ENCODE measurements at regions not wholly inside any gene's neighbourhood (a gene's known extent, or its start where the extent isn't known, plus 50 kb on each side); places are given as distances from the start of the nearest gene placed in this dataset.
"Not testable (repeated sequence)": the region's sequence is repeated elsewhere in the genome, so short reads cannot be mapped to it uniquely, and the experiment has no call there.

DNA sequence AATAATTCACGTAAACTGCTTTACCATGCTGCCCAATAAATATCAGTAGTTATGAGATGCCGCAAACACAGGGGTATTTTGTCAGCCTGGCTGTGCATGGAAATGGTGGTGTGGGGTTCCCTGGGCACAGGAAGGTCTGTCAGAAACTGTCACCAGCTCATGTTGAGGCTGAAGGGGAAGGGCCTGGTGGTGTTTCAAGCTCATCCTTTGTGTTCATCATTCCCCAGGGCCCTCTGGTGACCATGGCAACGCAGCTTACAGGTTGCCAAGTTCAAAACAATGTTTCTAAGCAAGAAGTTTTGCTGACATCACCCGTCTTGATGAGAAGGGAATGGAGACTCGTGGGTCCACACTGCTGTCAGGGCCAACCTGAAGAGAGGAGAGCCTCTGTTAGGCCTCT lies 348.9 kb upstream of the C16orf82 start:
- Histone ChIP-seq H3K27ac (ENCODE audit: control insufficient read depth, insufficient read depth, low read length) (no peak overlapping the region), H4K20me1 (ENCODE audit: control insufficient read depth, extremely low read depth, insufficient read depth, low read length) (no peaks in the 10 kb centered on the region), H2AFZ (ENCODE audit: control insufficient read depth, low read length) (no peak overlapping the region), H3K4me3 (ENCODE audit: control insufficient read depth in 2 of 3, extremely low read depth in 1 of 3, insufficient read depth in 2 of 3, low read depth in 1 of 3, low read length in 3 of 3) (no peak overlapping the region), H3K36me3 (ENCODE audit: control insufficient read depth in 2 of 2, extremely low read depth in 1 of 2, insufficient read depth in 2 of 2, low read length in 2 of 2) (no peaks in the 10 kb centered on the region), H3K9me1 (ENCODE audit: control insufficient read depth, extremely low read depth, insufficient read depth, low read length) (no peaks in the 10 kb centered on the region), H3K9ac (ENCODE audit: control insufficient read depth, extremely low read depth, insufficient read depth, low read length) (no peak overlapping the region), H3K4me2 (ENCODE audit: control insufficient read depth, extremely low read depth, insufficient read depth, low read depth, low read length) (no peak overlapping the region), H3K4me1 (ENCODE audit: control insufficient read depth, extremely low read depth, insufficient read depth, low read length) (no peaks in the 10 kb centered on the region), H3K9me3 (ENCODE audit: control insufficient read depth, low read depth, low read length) (peaks cover 7% of the 10 kb centered on the region), H3K27me3 (ENCODE audit: control insufficient read depth, extremely low read depth, insufficient read depth, low read length) (no peaks in the 10 kb centered on the region), H3K79me2 (ENCODE audit: control insufficient read depth, insufficient read depth, low read length) (no peaks in the 10 kb centered on the region)
- TF ChIP-seq EZH2 (IDR thresholded peaks at IDR 0.05; ENCODE audit: low read length) (no peak), CTCF (optimal IDR thresholded peaks at IDR 0.05 in 1 of 3, IDR thresholded peaks at IDR 0.05 in 1 of 3, conservative IDR thresholded peaks at IDR 0.05 in 1 of 3; ENCODE audit: extremely low read depth in 1 of 3, insufficient read depth in 2 of 3, low read length in 3 of 3) (no peak)
- no peak for FAIRE-seq
- dilution Hi-C loops (cut with MboI; ENCODE audit: extremely low pct_ligation_motif_present, low sequenced_read_pairs), result no loop called here
- DNase-seq (ENCODE audit: low read depth, low spot score), result no peak

GRCh38 chr16:26721290-26721689 lies 345.4 kb upstream of the C16orf82 start:
- Histone ChIP-seq H3K4me2 (ENCODE audit: control insufficient read depth, extremely low read depth, insufficient read depth, low read depth, low read length) (no peak overlapping the region), H3K36me3 (ENCODE audit: control insufficient read depth in 2 of 2, extremely low read depth in 1 of 2, insufficient read depth in 2 of 2, low read length in 2 of 2) (no peaks in the 10 kb centered on the region), H3K4me3 (ENCODE audit: control insufficient read depth in 2 of 3, extremely low read depth in 1 of 3, insufficient read depth in 2 of 3, low read depth in 1 of 3, low read length in 3 of 3) (no peak overlapping the region), H3K27me3 (ENCODE audit: control insufficient read depth, extremely low read depth, insufficient read depth, low read length) (no peaks in the 10 kb centered on the region), H3K4me1 (ENCODE audit: control insufficient read depth, extremely low read depth, insufficient read depth, low read length) (no peaks in the 10 kb centered on the region), H3K9me3 (ENCODE audit: control insufficient read depth, low read depth, low read length) (peaks cover 6% of the 10 kb centered on the region), H3K27ac (ENCODE audit: control insufficient read depth, insufficient read depth, low read length) (no peak overlapping the region), H4K20me1 (ENCODE audit: control insufficient read depth, extremely low read depth, insufficient read depth, low read length) (no peaks in the 10 kb centered on the region), H3K9me1 (ENCODE audit: control insufficient read depth, extremely low read depth, insufficient read depth, low read length) (no peaks in the 10 kb centered on the region), H3K79me2 (ENCODE audit: control insufficient read depth, insufficient read depth, low read length) (no peaks in the 10 kb centered on the region), H3K9ac (ENCODE audit: control insufficient read depth, extremely low read depth, insufficient read depth, low read length) (no peak overlapping the region), H2AFZ (ENCODE audit: control insufficient read depth, low read length) (no peak overlapping the region)
- FAIRE-seq (no peak), DNase-seq (ENCODE audit: low read depth, low spot score) (no peak)
- dilution Hi-C loops (cut with MboI; ENCODE audit: extremely low pct_ligation_motif_present, low sequenced_read_pairs), result loop anchor here (10.0 kb wide), 1 partner anchor 124 kb away; no protein-coding TSS in a partner anchor
- TF ChIP-seq CTCF (optimal IDR thresholded peaks at IDR 0.05 in 1 of 3, IDR thresholded peaks at IDR 0.05 in 1 of 3, conservative IDR thresholded peaks at IDR 0.05 in 1 of 3; ENCODE audit: extremely low read depth in 1 of 3, insufficient read depth in 2 of 3, low read length in 3 of 3) (no peak), EZH2 (IDR thresholded peaks at IDR 0.05; ENCODE audit: low read length) (no peak)

- H3K9ac ChIP-seq (ENCODE audit: control insufficient read depth, extremely low read depth, insufficient read depth, low read length); FAIRE-seq: not testable (repeated sequence)
- dilution Hi-C loops (cut with MboI; ENCODE audit: extremely low pct_ligation_motif_present, low sequenced_read_pairs), result loop anchor here (10.0 kb wide), 1 partner anchor 123 kb away; no protein-coding TSS in a partner anchor
Measured at GRCh38 chr16:26721957-26722356, 344.8 kb upstream of the C16orf82 start.

More at GRCh38 chr16:26721957-26722356, 344.8 kb upstream of the C16orf82 start:
- not testable (repeated sequence) for H3K4me2 ChIP-seq (ENCODE audit: control insufficient read depth, extremely low read depth, insufficient read depth, low read depth, low read length); H3K27ac ChIP-seq (ENCODE audit: control insufficient read depth, insufficient read depth, low read length); H3K79me2 ChIP-seq (ENCODE audit: control insufficient read depth, insufficient read depth, low read length); H3K36me3 ChIP-seq (ENCODE audit: control insufficient read depth in 2 of 2, extremely low read depth in 1 of 2, insufficient read depth in 2 of 2, low read length in 2 of 2); H3K4me1 ChIP-seq (ENCODE audit: control insufficient read depth, extremely low read depth, insufficient read depth, low read length); H3K9me3 ChIP-seq (ENCODE audit: control insufficient read depth, low read depth, low read length); H2AFZ ChIP-seq (ENCODE audit: control insufficient read depth, low read length); H3K9me1 ChIP-seq (ENCODE audit: control insufficient read depth, extremely low read depth, insufficient read depth, low read length); H3K27me3 ChIP-seq (ENCODE audit: control insufficient read depth, extremely low read depth, insufficient read depth, low read length); H4K20me1 ChIP-seq (ENCODE audit: control insufficient read depth, extremely low read depth, insufficient read depth, low read length); H3K4me3 ChIP-seq (ENCODE audit: control insufficient read depth in 2 of 3, extremely low read depth in 1 of 3, insufficient read depth in 2 of 3, low read depth in 1 of 3, low read length in 3 of 3); DNase-seq (ENCODE audit: low read depth, low spot score)
